HCT116 (cell line): ENCODE measurements at regions not wholly inside any gene's neighbourhood (a gene's known extent, or its start where the extent isn't known, plus 50 kb on each side); places are given as distances from the start of the nearest gene placed in this dataset.

Experiments
- ATAC-seq: fragments of 200-7000 bp; cut with Tn5 transposase; 2 replicates; pipeline ENCODE4 v1.9.1; 2020; ENCODE audit warnings: mild to moderate bottlenecking, moderate library complexity
- BruUV-seq: library from RNA; stranded (reverse); fragments of 400-500 nt; replicated peaks from 2 replicates; lab custom pipeline; 2021; lab: Mats Ljungman, UMichigan
- CTCF ChIA-PET: fragments of 300-600 bp; sonication (Branson Sonifier 250); formaldehyde crosslinking; loops from one replicate; lab custom pipeline; 2021; ENCODE audit warnings: antibody characterized with exemption; lab: Charles Lee
- POLR2A ChIA-PET: fragments of 300-600, 350-600 bp; sonication (Branson Sonifier 250); formaldehyde crosslinking; loops from one replicate; lab custom pipeline; 2021; ENCODE audit warnings: antibody characterized with exemption; lab: Charles Lee
- RAD21 ChIA-PET, 2 experiments: fragments of 300-600 bp; sonication (Branson Sonifier 250); formaldehyde crosslinking; loops; one replicate each; lab custom pipeline; 2023; ENCODE audit warnings: low total read pairs in 2 of 2; ENCODE audit not compliant: uncharacterized antibody in 2 of 2, unreplicated experiment in 2 of 2, low non-redundant PET in 1 of 2; lab: Charles Lee
- DNase-seq: peaks from one replicate; pipeline ENCODE4 v3.0.0-alpha.2; 2010; ENCODE audit warnings: low read depth, low spot score
- H2AFZ ChIP-seq: fragments of 200-600 bp; shearing (Covaris generic), sonication (generic); 2 replicates; pipeline ENCODE4 v1.6.1; 2017; ENCODE audit warnings: low read depth, mixed run types, mixed read lengths, antibody characterized with exemption, low read length; ENCODE audit not compliant: poor library complexity, severe bottlenecking
- H3K27ac ChIP-seq: 2 replicates; pipeline ENCODE4 v1.5.1; 2012; ENCODE audit warnings: low read depth, low read length
- H3K27me3 ChIP-seq: fragments of 200-600 bp; sonication (generic); 2 replicates; pipeline ENCODE4 v1.6.1; 2016; ENCODE audit warnings: mixed run types, low read length, mixed read lengths; ENCODE audit not compliant: insufficient read depth
- H3K36me3 ChIP-seq, 2 experiments: fragments of 200-500 bp in 1 of 2; fragments of 200-600 bp in 1 of 2; sonication (Bioruptor generic) in 1 of 2; sonication (generic) in 1 of 2; 2 replicates each; pipeline versions ENCODE4 v1.5.1 to v1.6.1; 2014 to 2016; ENCODE audit warnings: low read length in 2 of 2, inconsistent platforms in 1 of 2, mixed read lengths in 1 of 2, mixed run types in 1 of 2; ENCODE audit not compliant: insufficient read depth in 2 of 2, control insufficient read depth in 1 of 2
- H3K4me1 ChIP-seq, 2 experiments: fragments of 200-600 bp in 1 of 2; sonication (generic) in 1 of 2; 2 replicates each; pipeline versions ENCODE4 v1.5.1 to v1.6.1; 2012 to 2017; ENCODE audit warnings: low read length in 2 of 2, inconsistent platforms in 1 of 2, mild to moderate bottlenecking in 1 of 2, mixed read lengths in 1 of 2, mixed run types in 1 of 2, moderate library complexity in 1 of 2; ENCODE audit not compliant: insufficient read depth in 2 of 2, control insufficient read depth in 1 of 2
- H3K4me2 ChIP-seq: fragments of 200-600 bp; sonication (generic); 2 replicates; pipeline ENCODE4 v1.6.1; 2017; ENCODE audit warnings: mixed run types, low read length, mixed read lengths
- H3K4me3 ChIP-seq, 2 experiments: fragments of 200-600 bp in 1 of 2; sonication (generic) in 1 of 2; replicated peaks in 1 of 2; 2 replicates each; pipeline ENCODE4 v1.5.1; 2011 to 2016; ENCODE audit warnings: low read length in 2 of 2, control low read depth in 1 of 2, low read depth in 1 of 2, mild to moderate bottlenecking in 1 of 2, mixed read lengths in 1 of 2, mixed run types in 1 of 2
- H3K79me2 ChIP-seq: fragments of 200-600 bp; sonication (generic); 2 replicates; pipeline ENCODE4 v1.6.1; 2017; ENCODE audit warnings: mild to moderate bottlenecking, mixed run types, low read length, moderate library complexity, mixed read lengths; ENCODE audit not compliant: insufficient read depth
- H3K9ac ChIP-seq: fragments of 200-600 bp; sonication (generic); 2 replicates; pipeline ENCODE4 v1.6.1; 2016; ENCODE audit warnings: low read length, mixed read lengths
- H3K9me2 ChIP-seq: fragments of 200-600 bp; sonication (generic), shearing (Covaris generic); 2 replicates; pipeline ENCODE4 v1.6.1; 2017; ENCODE audit warnings: mixed run types, mild to moderate bottlenecking, moderate library complexity; ENCODE audit not compliant: insufficient read depth
- H3K9me3 ChIP-seq, 2 experiments: fragments of 200-500 bp in 1 of 2; fragments of 200-600 bp in 1 of 2; sonication (Bioruptor generic) in 1 of 2; sonication (generic) in 1 of 2; 2 replicates each; pipeline ENCODE4 v1.6.1; 2014 to 2017; ENCODE audit warnings: low read length in 2 of 2, mixed read lengths in 2 of 2, inconsistent platforms in 1 of 2, low read depth in 1 of 2, mild to moderate bottlenecking in 1 of 2, mixed run types in 1 of 2, moderate library complexity in 1 of 2; ENCODE audit not compliant: control insufficient read depth in 1 of 2, insufficient read depth in 1 of 2
- H4K20me1 ChIP-seq: fragments of 200-600 bp; sonication (generic), shearing (Covaris generic); 2 replicates; pipeline ENCODE4 v1.6.1; 2017; ENCODE audit warnings: mixed run types, mild to moderate bottlenecking, moderate library complexity; ENCODE audit not compliant: insufficient read depth
- ATF3 ChIP-seq: IDR thresholded peaks from 2 replicates; pipeline ENCODE4 v1.6.1; 2012
- CBX3 ChIP-seq: IDR thresholded peaks from 2 replicates; pipeline ENCODE4 v1.6.1; 2012; ENCODE audit warnings: low read depth
- CEBPB ChIP-seq: IDR thresholded peaks from 2 replicates; pipeline ENCODE4 v1.6.1; 2012; ENCODE audit warnings: low read depth
- JUND ChIP-seq: IDR thresholded peaks from 2 replicates; pipeline ENCODE4 v1.6.1; 2012
- POLR2A ChIP-seq: IDR thresholded peaks from 2 replicates; pipeline ENCODE4 v1.7.0; 2011; ENCODE audit warnings: borderline replicate concordance; ENCODE audit not compliant: insufficient read depth, insufficient read length; ENCODE audit errors: extremely low read depth
- RAD21 ChIP-seq: IDR thresholded peaks from 2 replicates; pipeline ENCODE4 v1.6.1; 2012; ENCODE audit warnings: low read depth, mild to moderate bottlenecking
- SIN3A ChIP-seq: IDR thresholded peaks from 2 replicates; pipeline ENCODE4 v1.6.1; 2012; ENCODE audit warnings: low read depth
- SP1 ChIP-seq: IDR thresholded peaks from 2 replicates; pipeline ENCODE4 v1.6.1; 2012; ENCODE audit warnings: low read depth
- SRF ChIP-seq: IDR thresholded peaks from 2 replicates; pipeline ENCODE4 v1.6.1; 2012; ENCODE audit warnings: low read depth
- YY1 ChIP-seq: IDR thresholded peaks from 2 replicates; pipeline ENCODE4 v1.6.1; 2011; ENCODE audit warnings: low read length, low read depth, moderate library complexity, mild to moderate bottlenecking; ENCODE audit not compliant: insufficient replicate concordance; ENCODE audit errors: extremely low read depth
- ZBTB33 ChIP-seq: IDR thresholded peaks from 2 replicates; pipeline ENCODE4 v1.6.1; 2011; ENCODE audit warnings: mild to moderate bottlenecking, low read length, moderate library complexity; ENCODE audit not compliant: insufficient replicate concordance; ENCODE audit errors: extremely low read depth
- ZNF274 ChIP-seq: fragments of 200-500 bp; sonication (Bioruptor generic); IDR thresholded peaks from 2 replicates; pipeline ENCODE4 v1.6.1; 2014; ENCODE audit warnings: mild to moderate bottlenecking, low read depth, low read length, inconsistent platforms
- intact Hi-C: fragments of 100-400 bp; cut with micrococcal nuclease; formaldehyde crosslinking; loops from 2 replicates; pipeline ENCODE4 v1.10.0; 2022

- RAD21 ChIA-PET = no interaction called here
- Histone ChIP-seq H4K20me1 (no peaks in the 10 kb centered on the region), H2AFZ (no peak overlapping the region), H3K36me3 (no peaks in the 10 kb centered on the region), H3K9ac (no peak overlapping the region), H3K9me2 (no peaks in the 10 kb centered on the region), H3K4me1 (no peaks in the 10 kb centered on the region), H3K9me3 (no peaks in the 10 kb centered on the region), H3K4me3 (no peak overlapping the region), H3K79me2 (no peaks in the 10 kb centered on the region), H3K27ac (no peak overlapping the region), H3K27me3 (no peaks in the 10 kb centered on the region), H3K4me2 (no peak overlapping the region)
- no TSS peak for BruUV-seq
- intact Hi-C loops = no loop called here
- CTCF ChIA-PET = no interaction called here
- ATAC-seq = no peak
- no peak for DNase-seq
- TF ChIP-seq YY1 (no peak), ZBTB33 (no peak)
- POLR2A ChIA-PET = no interaction called here
Measured at GRCh38 chr1:184146202-184146601, 94.7 kb downstream of the TSEN15 start.

- no peak overlapping the region for H3K27ac ChIP-seq
- intact Hi-C loops = no loop called here
- H3K9me2 ChIP-seq = no peaks in the 10 kb centered on the region
- no peaks in the 10 kb centered on the region for H3K36me3 ChIP-seq
- no peak overlapping the region for H3K4me3 ChIP-seq
- H3K79me2 ChIP-seq = no peaks in the 10 kb centered on the region
- no peaks in the 10 kb centered on the region for H3K9me3 ChIP-seq
- no peaks in the 10 kb centered on the region for H4K20me1 ChIP-seq
- no peak overlapping the region for H3K9ac ChIP-seq
- CTCF ChIA-PET = no interaction called here
- TF ChIP-seq ATF3 (no peak), CBX3 (no peak), ZBTB33 (no peak), SP1 (no peak), ZNF274 (no peak), SIN3A (no peak), RAD21 (no peak), POLR2A (no peak), CEBPB (no peak), JUND (no peak), SRF (no peak)
- POLR2A ChIA-PET = no interaction called here
- no peaks in the 10 kb centered on the region for H3K27me3 ChIP-seq
- no TSS peak for BruUV-seq
- RAD21 ChIA-PET = no interaction called here
- H3K4me2 ChIP-seq = no peak overlapping the region
- H3K4me1 ChIP-seq = no peaks in the 10 kb centered on the region
- ATAC-seq = no peak
- DNase-seq = no peak
- H2AFZ ChIP-seq = no peak overlapping the region
Measured at GRCh38 chr1:184150776-184151531, 99.4 kb downstream of the TSEN15 start.
